Kidney (tissue), 13 donors: ENCODE measurements at regions not wholly inside any gene's neighbourhood (a gene's known extent, or its start where the extent isn't known, plus 50 kb on each side); places are given as distances from the start of the nearest gene placed in this dataset.
A peak's percentile ranks its signal among the peaks of the same experiment; 100 is the strongest.

ENCODE experiments used
- DNase-seq, 5 donors: peaks; one replicate each; pipeline ENCODE4 v3.0.0-alpha.2; 2013 to 2020
- FAIRE-seq: peaks from 2 replicates; lab custom pipeline; 2012; peaks lifted over from hg19 to GRCh38; lab: Jason Lieb, UNC
- H3K27ac ChIP-seq, 2 donors: one replicate each; pipeline ENCODE4 v1.7.0; 2013; ENCODE audit warnings: low read depth in 2 of 2, low read length in 2 of 2, inconsistent platforms in 1 of 2
- H3K27me3 ChIP-seq: one replicate; pipeline ENCODE4 v1.7.1; 2013; ENCODE audit warnings: low read length, inconsistent platforms; ENCODE audit not compliant: control insufficient read depth, insufficient read depth
- H3K36me3 ChIP-seq, 3 donors: one replicate each; pipeline versions ENCODE4 v1.7.0 to v1.7.1; 2013; ENCODE audit warnings: low read length in 3 of 3, control low read depth in 1 of 3, inconsistent platforms in 1 of 3; ENCODE audit not compliant: insufficient read depth in 3 of 3, control insufficient read depth in 2 of 3
- H3K4me1 ChIP-seq, 3 donors: one replicate each; pipeline versions ENCODE4 v1.7.0 to v1.7.1; 2013; ENCODE audit warnings: low read length in 3 of 3, inconsistent platforms in 1 of 3, low read depth in 1 of 3; ENCODE audit not compliant: control insufficient read depth in 2 of 3, insufficient read depth in 2 of 3
- H3K4me3 ChIP-seq, 3 donors: one replicate each; pipeline versions ENCODE4 v1.7.0 to v1.8.1; 2013; ENCODE audit warnings: low read length in 3 of 3, control low read depth in 1 of 3, inconsistent platforms in 1 of 3
- H3K9ac ChIP-seq, 3 donors: one replicate each; pipeline versions ENCODE4 v1.7.0 to v1.7.1; 2013; ENCODE audit warnings: low read length in 3 of 3, control low read depth in 1 of 3, inconsistent platforms in 1 of 3
- H3K9me3 ChIP-seq, 3 donors: one replicate each; pipeline versions ENCODE4 v1.7.0 to v1.7.1; 2013; ENCODE audit warnings: low read length in 3 of 3, control low read depth in 1 of 3, inconsistent platforms in 1 of 3; ENCODE audit not compliant: control insufficient read depth in 2 of 3, insufficient read depth in 1 of 3
- CTCF ChIP-seq: IDR thresholded peaks from 3 replicates; pipeline ENCODE4 v1.5.1; 2012; ENCODE audit warnings: mild to moderate bottlenecking, moderate library complexity, borderline replicate concordance; ENCODE audit not compliant: insufficient read depth; ENCODE audit errors: extremely low read depth
- intact Hi-C: fragments of 100-400 bp; cut with DNase I; formaldehyde crosslinking; loops from one replicate; pipeline ENCODE4 v1.11.1; 2022
- donor health status: control.
- donor health status: control.
- donor health status: control.
- donor health status: control.
- donor health status: control.
- donor health status: DM: yes; HTN: yes; CAD: no.
- donor health status: Normal renal cell carcinoma (clear cell type).

DNA sequence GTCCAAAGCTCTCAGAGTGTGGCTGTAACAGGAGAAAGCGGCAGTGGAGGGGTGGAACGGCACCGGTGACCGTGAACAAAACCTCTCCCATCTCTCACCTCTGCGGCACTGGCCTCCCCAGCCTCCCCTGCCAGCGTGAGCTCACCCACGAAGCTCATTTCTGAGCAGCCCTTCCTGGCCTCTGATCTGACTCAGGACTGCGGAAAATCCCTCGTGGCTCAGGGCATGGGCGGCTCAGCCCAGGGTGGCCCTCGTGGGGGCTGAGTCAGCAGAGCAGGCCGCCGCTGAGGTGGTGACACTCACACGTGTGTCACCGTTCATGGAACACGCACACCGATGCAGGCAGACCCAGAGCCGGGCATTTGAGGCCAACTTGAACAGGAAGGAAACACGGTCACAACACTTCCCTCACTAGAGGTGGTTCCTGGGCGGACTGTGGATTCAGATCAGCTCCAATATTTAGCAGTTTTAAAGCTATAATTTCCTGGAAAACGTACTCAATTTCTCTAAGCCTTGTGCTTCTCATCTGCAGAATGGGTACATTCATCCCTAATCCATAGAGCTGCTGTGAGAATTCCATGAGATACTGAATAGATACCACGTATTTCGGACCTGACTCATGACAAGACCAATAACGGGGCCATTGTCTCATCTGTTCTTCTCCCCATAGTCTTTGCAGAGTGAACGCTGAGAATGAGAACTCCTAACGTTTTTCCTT, 115.0 kb upstream of the TMPRSS2 start:
- H3K4me1 ChIP-seq: no peaks in the 10 kb centered on the region

GRCh38 chr21:41622201-41622600, 114.2 kb upstream of the TMPRSS2 start:
- no peak for FAIRE-seq
- Histone ChIP-seq H3K9ac (no peak overlapping the region), H3K27me3 (no peaks in the 10 kb centered on the region), H3K36me3 (no peaks in the 10 kb centered on the region), H3K9me3 (no peaks in the 10 kb centered on the region), H3K4me1 (no peaks in the 10 kb centered on the region), H3K4me3 (no peak overlapping the region), H3K27ac (no peak overlapping the region)
- no peak for TF ChIP-seq CTCF
- DNase-seq: no peak
- intact Hi-C loops: no loop called here

More for the DNA sequence above, 115.0 kb upstream of the TMPRSS2 start:
- no peak overlapping the region for H3K27ac ChIP-seq
- peak in 1 of 5 donors; percentile 24 for DNase-seq
- no peaks in the 10 kb centered on the region for H3K36me3 ChIP-seq
- intact Hi-C loops: no loop called here
- no peak overlapping the region for H3K9ac ChIP-seq
- TF ChIP-seq CTCF: no peak
- no peak overlapping the region for H3K4me3 ChIP-seq
- H3K27me3 ChIP-seq: no peaks in the 10 kb centered on the region
- no peaks in the 10 kb centered on the region for H3K9me3 ChIP-seq
- FAIRE-seq: no peak

GRCh38 chr21:41621513-41621912, 113.6 kb upstream of the TMPRSS2 start:
- TF ChIP-seq CTCF: no peak
- H3K27ac ChIP-seq: no peak overlapping the region
- FAIRE-seq (no peak), DNase-seq (no peak)
- no peaks in the 10 kb centered on the region for H3K4me1 ChIP-seq
- H3K9ac ChIP-seq: no peak overlapping the region
- no peaks in the 10 kb centered on the region for H3K9me3 ChIP-seq
- no peak overlapping the region for H3K4me3 ChIP-seq
- H3K36me3 ChIP-seq: no peaks in the 10 kb centered on the region
- intact Hi-C loops: no loop called here
- H3K27me3 ChIP-seq: no peaks in the 10 kb centered on the region
